Left forelimb (tissue), 1 donor: ENCODE measurements at regions not wholly inside any gene's neighbourhood (a gene's known extent, or its start where the extent isn't known, plus 50 kb on each side); places are given as distances from the start of the nearest gene placed in this dataset.

Experiments
- DNase-seq: peaks from one replicate; pipeline ENCODE4 v3.0.0-alpha.2; 2018; ENCODE audit warnings: low spot score

DNA sequence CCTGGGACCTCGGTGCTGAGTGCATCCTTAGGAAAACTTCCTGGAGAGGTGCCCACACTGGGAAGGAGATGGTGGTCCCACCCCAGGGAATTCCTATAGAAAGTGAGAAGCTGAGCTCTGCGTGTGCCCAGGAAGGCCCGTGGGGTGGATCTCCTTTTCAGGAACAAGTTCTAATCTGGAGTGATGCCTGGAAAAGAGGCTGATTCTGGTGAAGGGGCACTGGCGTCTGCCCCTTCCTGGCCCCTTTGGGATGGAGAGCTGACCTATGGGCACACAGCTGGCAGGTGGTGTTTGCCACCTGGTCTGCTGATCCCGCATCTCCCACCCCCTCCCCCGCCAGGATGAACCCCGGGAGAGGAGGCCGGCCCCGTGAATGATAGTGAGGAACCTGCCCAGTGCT lies 142.0 kb upstream of the RTL1 start:
- no peak for DNase-seq

DNA sequence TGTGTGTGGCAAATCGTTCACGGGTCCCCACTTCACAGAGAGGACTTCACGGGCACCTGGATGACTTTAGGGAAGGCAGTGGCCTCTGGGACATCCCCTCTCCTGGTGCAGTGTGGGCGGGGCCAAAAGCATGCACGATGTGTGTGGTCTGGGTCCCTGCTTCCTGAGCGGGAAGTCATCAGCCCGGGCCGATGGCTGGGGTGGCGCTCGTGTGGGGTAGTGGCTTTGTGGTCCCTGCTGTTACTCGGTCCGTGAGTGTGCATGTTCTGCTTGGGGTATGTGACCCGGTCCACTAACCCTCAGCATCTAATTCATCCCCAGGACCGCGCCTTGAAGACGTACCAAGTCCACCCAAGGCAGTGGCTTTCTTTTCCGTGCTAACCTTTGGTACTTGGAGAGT lies 142.5 kb upstream of the RTL1 start:
- DNase-seq = no peak

DNA sequence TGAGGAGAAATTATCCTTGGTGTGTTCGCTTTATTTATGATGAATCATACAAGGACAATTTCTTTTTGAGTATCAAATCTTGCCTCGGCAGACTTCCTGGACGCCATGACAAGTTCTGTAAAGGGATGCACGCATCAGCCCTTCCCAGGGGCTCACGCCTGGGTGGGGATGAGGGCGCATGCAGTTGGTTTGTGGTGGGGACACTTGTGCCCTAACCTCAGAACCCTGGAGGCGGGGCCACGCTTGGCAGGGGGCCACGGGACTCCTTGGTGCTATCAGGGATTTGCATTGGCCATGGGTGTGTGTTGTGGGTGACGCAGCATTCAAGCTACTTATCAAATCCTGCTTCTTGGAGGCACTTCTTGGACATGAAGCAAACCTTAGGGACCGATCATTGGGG lies 143.8 kb upstream of the RTL1 start:
- DNase-seq = no peak

DNA sequence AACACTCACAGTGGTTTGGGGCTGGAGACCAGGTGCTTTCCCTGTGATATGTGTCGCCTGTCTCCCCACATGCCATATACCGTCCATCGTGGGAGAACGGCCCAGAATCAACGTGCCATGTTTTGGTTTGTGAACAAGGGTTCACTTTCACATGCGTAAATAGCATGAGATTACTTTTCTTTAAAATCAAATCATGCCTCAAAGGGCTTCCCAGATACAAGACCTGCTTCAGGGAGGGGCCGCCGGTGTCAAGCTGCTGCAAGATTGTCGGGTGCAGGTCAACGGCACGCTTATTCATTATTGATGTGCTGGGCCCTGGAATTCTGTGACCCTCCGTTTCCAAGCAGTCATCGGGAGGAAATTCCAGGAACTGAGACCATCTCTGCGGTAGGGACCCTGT lies 145.2 kb upstream of the RTL1 start:
- DNase-seq = no peak

DNA sequence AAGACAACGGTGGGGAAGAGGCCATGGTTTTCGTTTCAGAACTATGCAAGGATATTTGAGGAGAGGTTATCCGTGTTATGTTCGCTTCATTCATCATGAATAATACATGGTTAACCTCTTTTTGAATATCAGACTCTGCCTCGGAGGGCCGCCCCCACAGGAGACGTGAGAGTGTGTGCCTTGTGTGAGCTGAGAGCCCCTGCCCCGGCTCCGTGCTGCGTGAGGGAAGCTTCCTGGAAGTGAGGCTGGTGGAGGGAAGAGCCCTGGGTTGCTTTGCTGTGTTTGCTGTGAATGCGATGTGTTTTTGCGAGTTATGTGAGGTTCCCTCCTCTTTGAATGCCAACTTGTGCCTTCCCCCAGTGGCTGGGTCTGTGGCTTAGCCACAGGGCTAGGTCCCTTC lies 146.0 kb upstream of the RTL1 start:
- DNase-seq = no peak

DNA sequence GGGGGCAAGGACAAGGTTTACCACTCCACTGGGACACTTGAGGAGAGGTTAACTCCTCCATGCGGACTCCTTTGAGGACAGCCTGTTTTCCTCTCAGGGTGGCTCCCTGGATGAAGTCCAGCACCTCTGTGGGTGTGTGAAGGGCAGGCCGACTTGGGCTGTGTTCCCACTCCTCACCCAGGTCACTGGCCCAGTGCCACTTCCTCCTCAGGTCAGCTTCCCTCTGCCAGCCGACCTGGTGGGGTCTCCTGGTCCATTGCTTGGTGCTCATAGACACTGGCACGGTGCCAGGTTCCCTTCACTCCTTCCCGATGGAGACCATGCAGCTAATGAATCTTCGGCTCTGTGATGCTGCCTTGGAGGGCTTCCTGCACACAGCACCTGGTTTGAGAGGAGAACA lies 146.4 kb upstream of the RTL1 start:
- no peak for DNase-seq

DNA sequence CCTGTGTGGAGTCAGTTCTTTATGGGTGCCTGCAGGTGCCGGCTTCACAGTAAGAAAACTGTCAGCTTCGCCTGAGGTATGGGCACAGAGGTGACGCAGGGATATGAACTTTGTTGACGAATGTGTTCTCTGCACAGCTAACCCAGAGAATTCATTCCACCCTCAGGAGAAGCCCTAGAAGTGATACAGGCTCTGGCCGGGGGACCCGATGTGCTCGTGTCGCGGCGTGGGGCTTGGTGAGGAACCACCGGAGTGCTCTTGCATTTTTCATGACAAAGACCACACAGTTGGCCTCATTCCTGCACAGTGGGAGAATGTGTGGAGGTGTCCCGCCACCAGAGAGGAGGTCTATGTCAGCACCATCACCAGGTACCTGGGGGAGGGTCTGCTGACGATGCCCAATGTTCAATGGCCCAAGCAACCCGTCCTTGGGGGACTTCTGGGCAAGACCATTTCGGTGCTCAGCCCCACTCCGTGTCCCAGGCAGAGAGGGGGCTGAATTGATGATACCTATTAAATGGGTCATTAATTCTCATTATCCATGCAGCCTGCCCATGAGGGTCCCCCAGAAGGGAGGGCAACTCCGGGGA lies 147.5 kb upstream of the RTL1 start:
- no peak for DNase-seq

DNA sequence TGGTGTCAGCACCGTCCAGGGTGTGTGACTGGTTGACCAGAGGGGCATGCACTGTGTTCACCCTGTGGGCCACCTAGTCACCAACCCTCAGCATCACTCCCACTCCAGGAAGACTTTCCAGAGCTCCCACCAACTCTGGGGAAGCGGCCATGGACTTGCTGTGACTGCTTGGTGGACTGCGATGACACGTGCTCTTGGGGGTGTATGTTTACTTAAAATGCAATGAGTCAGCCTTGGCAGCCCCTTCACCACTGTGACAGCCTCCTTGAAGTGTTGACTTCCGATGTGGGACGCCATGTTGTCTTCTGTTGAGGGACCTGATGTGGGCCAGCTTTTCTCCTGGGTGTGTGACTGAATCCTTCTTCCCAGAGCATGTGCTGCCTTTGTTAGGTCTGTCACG lies 151.1 kb upstream of the RTL1 start:
- no peak for DNase-seq

DNA sequence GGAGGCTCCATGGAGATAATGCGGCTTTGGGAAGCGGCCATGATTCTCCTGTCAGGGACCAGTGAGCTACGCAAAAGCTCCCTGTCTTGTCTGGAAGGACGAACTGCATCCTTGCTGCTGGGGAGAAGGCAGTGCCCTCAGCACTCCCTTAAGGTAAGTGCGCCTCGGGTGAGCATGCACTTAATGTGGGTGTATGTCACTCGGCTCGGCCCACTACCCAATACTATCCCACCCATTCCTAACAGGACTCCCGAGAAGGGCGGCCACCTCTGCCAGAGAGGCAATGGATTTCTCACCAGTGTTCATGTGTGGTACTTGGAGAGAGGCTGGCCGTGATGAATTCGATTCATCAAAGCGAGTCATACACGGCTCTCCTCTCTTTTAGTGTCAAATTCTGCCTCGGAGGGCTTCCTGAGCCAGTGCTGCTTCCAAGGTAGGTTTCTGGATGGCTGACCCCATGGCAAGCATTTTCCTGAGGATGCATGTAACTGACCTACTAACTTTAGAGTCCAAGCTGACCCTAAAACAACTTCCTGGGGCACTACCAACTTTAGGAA lies 151.7 kb upstream of the RTL1 start:
- no peak for DNase-seq

DNA sequence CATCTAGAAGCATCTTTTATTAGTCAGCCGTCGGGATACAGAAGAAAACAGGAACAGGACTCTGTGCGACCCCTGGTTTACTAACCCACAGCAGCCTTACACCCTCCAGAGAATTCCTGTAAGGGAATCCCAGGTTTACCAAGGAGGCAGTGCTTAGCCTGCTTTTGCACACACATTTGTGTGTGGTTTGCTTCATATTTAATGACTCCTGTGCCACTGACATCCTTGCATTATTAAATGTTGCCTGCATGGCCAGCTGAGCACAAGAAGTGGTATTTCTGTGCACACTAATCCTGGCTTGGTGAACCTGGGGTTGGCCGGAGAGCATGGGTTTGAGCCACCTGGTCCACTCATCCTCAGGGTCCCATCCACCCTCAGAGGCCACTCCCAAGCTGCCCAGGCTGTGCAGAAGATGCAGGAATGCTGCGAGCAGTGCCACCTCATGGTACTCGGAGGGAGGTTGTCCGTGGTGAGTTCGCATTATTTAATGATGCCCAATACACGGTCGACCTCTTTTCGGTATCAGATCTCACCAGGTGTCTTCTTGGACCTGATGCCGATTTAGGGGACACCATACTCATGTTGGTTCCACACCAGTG lies 152.4 kb upstream of the RTL1 start:
- no peak for DNase-seq

DNA sequence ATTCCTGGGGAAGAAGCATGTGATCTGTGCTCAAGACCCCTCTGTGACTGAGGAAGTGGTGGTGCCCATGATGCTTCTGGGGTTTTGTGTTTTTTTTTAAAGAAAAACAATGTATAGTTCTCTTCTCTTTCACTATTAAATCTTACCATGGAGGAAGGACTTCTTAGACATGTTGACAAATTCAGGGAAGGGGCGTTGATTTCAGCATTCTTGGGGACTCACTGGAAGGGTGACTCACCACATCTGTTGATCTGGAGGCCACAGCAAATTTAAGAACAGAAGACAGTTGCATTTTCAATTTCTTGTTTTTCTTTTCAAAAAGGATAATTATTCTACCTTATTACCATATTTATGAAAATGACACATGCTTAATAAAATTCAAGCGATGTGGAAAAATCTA lies 152.9 kb upstream of the RTL1 start:
- no peak for DNase-seq

DNA sequence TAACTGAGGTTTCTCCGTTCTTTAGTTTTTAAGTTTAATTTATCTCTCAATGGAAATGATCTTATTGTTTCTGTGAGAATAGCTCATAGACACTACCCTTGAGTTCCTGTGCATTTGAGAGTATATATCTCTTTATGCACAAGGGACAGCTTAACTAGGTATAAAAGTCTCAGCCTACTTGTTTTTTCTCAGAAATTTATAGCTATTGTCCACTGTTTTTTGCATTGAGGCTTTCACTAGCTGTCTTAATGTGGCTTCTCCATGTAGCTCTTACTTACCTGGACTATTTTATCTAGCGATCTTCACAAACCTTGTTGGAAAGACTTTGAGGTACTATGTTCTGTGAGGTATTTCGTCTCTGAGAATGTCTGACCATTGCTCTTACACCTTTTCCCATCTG lies 153.9 kb upstream of the RTL1 start:
- no peak for DNase-seq

DNA sequence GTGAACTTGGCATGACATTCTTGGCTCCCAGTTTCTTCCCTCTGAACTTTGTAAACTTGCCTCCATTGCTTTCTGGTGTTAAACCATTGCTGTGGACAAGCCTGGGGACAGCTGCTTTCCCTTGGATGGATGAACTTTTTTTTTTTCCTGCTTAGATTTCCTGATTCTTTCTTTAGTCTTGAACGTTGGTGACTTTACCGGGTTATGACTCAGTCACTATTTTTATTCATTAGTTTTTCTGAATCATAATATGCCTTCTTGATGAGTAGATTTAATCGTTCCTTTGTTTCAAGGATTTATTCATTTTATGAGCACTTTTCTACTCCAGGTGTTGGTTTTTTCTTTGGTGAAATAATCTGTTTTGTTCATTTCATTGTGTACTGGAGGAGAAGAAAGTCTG lies 155.0 kb upstream of the RTL1 start:
- DNase-seq = no peak

DNA sequence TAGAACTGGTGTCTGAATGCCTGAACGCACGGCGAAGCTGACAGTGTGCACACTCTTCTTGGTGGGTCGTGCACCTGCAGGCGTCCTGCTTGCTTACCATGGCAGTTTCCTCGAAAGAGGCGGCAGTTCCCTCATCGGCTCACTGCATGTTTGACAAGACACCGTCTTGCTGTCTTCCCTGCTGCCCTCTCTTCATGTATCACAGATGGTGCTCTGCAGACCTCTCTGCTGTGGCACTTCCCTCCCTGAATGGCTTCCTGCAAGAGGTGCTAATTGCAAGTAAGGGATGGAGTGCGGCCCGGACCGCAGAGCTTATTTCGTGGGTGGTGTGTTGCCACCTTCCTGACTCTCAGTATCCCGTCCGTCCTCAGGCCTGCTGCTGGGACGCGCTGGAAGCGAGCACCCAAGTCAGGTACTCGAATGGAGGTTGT lies 156.7 kb upstream of the RTL1 start:
- DNase-seq = no peak

DNA sequence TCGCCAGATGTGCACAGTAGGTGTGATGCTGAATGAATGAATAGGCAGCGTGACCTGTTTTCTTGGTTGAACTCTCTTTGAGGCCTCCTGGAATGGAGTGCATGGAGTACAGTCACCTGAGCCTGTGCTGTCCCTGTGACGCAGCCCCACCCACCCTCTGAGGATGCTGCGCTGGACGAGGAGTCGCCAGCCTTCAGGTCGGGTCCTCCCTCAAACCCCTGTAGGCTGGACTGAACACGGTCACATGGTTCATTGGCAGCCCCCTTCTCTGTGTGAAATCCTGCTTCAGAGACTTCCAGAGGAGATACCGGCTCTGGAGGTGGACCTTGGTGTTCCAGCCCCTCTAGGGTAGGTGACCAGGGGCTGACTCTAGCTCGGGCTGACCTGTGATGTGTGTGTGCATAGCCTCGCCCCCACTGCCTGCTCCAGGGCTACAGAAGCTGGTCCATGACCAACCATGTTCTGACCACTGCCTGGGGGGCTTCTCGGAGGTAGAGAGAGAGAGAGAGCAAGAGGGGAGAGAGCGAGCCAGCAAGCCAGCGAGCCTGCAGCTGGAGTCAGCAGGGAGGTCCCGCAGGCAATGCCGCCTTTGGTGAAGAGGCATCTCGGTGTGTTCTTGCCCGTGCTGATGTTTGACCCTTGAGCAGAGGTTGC lies 158.0 kb upstream of the RTL1 start:
- no peak for DNase-seq

DNA sequence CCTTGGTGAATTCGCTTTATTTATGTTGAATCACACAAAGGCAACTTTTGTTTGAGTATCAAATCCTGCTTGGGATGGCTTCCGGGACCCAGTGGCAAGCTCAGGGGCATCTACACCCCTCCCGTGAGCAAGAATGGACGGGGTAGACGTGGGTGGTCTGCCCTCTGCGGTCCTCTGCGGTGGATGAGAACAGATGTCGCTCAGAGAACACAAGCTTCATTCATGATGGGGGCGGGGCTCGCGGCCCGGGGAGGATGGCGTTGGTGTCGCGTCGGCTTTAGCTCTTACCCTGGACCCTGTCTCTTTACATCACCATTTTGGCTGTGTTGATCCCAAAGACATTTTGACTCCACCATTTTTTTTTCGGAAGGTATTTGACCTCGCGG lies 158.5 kb upstream of the RTL1 start:
- no peak for DNase-seq

DNA sequence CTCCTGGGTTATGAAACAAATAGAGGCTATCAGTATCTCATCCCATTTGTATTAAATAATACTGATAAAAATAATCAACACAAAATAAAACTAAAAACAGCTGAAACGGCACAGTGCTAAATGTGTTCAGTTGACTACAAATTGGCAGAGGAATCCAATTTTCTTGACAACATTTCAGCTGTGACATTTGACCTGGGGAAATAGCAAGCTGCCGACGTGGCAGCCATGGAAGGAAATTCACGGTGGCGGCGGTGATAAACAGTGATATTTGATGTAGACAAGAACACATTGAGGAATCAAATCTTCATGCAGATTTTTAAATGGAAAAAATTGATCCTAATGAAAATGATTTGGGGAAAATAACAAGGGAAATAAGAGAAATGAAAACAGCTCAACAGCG lies 159.1 kb upstream of the RTL1 start:
- DNase-seq = no peak

DNA sequence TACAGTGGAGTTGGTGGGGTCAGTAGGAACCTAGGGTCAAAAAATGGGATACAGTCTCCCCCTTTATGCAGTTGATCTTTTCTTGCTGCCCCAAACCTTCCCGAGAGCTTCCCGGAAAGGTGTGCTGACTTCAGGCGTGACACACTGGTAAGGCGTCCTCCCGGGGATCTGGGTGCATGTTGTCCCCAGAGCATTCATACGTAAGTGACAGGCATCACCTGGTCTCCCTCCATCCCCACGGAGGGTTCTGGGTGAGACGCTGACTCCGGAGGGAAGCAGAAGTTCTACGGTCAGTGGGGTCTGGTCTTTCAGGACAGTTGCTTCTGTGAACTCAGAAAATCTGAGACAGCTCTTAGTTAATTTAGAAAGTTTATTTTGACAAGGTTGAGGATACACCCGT lies 159.6 kb upstream of the RTL1 start:
- DNase-seq = no peak

DNA sequence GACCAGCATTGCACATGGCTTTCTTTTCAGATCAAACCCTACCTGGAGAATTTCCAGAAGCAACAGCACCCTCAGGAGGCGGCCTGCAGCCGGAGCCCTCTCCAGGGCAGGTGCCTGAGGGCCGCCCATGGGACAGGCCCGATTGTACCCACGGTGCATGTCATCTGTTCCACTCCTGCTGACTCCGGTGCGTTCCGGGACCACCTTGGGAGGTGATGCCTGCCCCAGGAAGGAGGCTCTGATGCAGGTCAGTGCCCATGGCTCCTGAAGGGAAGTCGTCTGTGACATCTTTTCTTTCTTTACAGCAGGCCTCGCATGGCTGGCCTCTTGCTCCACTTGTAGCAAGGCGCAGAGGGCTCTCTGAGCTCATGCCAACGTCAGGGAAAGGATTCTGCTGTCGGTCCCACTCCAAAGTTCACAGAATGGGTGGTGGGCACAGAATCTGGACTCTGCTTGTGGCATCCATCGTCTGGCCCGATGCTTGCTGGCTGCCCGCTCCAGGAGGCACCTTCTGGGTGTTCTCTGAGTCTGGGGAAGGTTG lies 160.7 kb upstream of the RTL1 start:
- DNase-seq = peak; percentile 42

DNA sequence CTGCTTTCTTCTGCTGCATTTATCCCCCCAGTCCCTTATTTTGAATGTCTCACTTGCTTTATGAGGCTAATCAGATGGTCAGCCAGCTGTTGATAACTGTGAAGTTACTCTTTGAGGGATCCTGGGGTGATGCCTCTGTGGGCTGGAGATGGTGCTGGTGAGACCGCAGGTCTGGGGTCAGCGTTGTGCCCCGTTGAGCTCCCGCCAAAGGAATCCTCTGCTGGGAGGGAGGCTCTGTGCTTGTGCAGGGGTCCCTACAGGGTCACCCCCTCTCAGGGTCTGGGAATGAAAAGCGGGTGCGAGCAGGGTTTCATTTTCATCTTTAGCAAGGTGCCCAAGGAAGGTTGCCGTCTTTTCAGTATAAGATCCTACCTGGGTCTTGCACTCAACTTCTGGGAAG lies 161.2 kb upstream of the RTL1 start:
- DNase-seq = no peak

DNA sequence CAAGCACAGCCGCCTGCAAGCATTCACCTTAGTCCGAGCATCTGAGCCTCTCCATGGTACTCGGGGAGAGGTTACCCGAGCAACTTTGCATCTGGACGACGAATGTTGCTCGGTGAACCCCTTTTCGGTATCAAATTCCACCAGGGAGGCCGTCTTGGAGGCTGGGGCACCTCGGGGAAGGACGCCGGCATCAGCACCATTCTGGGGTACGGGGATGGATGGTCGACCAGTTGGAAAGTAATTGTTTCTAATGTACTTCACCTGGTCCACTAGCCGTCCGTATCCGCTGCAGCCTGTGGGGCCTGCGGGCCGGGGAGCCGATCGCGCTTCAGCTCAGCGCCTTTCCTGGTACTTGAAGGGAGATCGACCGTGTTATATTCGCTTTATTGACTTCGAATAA lies 161.7 kb upstream of the RTL1 start:
- DNase-seq = peak; percentile 55

DNA sequence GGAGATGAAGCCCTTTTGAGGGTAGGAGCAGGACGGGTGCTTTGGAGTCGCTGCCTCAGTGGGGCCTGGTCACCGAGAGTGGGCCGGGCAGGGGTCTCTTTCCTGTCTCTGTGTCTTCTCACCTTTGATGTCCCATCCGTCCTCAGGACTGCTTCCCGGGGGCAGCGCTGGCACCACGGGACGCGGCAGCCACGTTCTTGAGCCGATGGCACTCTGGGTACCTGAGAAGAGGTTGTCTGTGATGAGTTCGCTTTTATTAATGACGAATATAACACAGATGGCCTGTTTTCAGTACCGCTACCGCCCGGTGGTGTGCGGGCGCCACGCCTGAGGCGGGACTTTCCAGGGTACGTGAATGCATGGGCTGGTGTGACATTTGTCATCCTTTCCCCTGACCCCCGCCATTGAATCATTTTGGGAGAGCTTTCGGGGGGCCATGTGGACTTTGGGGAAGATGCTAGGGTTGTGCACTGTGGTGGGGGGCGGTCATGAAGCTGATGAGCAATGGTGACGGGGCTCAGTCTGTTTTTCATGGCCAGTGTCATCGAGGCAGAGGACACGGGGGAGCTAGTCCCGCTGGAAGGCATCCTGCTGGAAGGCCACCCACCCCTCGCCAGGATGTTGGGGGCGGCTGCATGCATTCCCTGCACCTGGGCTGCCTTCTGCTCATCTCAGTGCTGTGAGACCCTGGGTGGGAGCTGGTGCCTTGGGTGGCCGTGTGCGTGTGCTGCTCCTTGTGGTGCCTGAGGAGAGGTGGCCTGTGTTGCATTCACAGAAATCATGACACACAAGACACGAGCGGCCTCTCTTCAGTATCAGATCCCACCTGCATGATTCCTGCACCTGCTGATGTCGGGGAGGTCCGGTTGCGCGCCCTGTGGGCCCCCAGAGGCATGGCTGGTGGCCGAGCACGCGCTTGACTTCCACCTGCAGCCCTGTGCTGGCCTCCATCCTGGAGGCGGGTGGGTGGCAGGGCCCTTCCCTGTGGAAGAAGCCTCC lies 162.5 kb upstream of the RTL1 start:
- peak; percentile 53 for DNase-seq
